Esophagus muscularis mucosa (tissue), 4 donors: ENCODE measurements at regions not wholly inside any gene's neighbourhood (a gene's known extent, or its start where the extent isn't known, plus 50 kb on each side); places are given as distances from the start of the nearest gene placed in this dataset.

Source experiments
- CTCF ChIP-seq, 3 experiments: fragments of 200-600 bp in 2 of 3; fragments of 450-650 bp in 1 of 3; sonication (generic) in 2 of 3; IDR thresholded peaks; one replicate each; pipeline ENCODE4 v1.5.1; 2017 to 2019; ENCODE audit warnings: antibody characterized with exemption in 3 of 3, mild to moderate bottlenecking in 2 of 3, moderate library complexity in 1 of 3
- EP300 ChIP-seq: sonication (generic); formaldehyde crosslinking; IDR thresholded peaks from one replicate; pipeline ENCODE4 v1.6.1; 2017; ENCODE audit warnings: antibody characterized with exemption
- POLR2A ChIP-seq: fragments of 450-650 bp; IDR thresholded peaks from one replicate; pipeline ENCODE4 v1.6.1; 2017; ENCODE audit warnings: antibody characterized with exemption, moderate library complexity, mild to moderate bottlenecking, low read depth
- POLR2AphosphoS5 ChIP-seq, 2 donors: sonication (generic); formaldehyde crosslinking; IDR thresholded peaks; one replicate each; pipeline ENCODE4 v1.6.1; 2017; ENCODE audit warnings: antibody characterized with exemption in 2 of 2

DNA sequence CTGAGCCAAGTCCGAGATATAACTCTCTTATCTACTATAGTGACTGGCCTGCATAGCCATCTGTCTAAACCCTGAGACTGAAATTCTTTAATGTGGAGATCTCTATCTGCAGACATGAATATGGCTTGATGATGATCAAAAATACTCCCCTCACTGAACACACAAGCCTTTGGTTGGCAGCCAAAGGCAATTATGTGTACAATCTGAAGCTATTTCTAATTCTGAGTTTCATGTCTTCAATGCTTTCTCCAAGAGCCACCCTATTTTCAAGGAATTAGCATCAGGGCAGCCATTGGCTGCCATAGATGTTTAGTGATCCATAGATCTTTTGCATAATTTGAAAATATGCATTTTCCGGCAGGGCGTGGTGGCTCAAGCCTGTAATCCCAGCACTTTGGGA, 168.2 kb downstream of the TGFB2 start:
- TF ChIP-seq EP300 (no peak), CTCF (IDR thresholded peaks at IDR 0.05) (no peak), POLR2A (no peak), POLR2AphosphoS5 (IDR thresholded peaks at IDR 0.05) (no peak)
